NB4 (cell line): ENCODE measurements at regions not wholly inside any gene's neighbourhood (a gene's known extent, or its start where the extent isn't known, plus 50 kb on each side); places are given as distances from the start of the nearest gene placed in this dataset.

Source experiments
- MYC ChIP-seq: IDR thresholded peaks from 2 replicates; pipeline ENCODE4 v1.6.1; 2011; ENCODE audit warnings: low read depth, low read length
- POLR2A ChIP-seq: IDR thresholded peaks from 2 replicates; pipeline ENCODE4 v1.6.1; 2011; ENCODE audit warnings: mild to moderate bottlenecking; ENCODE audit not compliant: insufficient read length; ENCODE audit errors: extremely low read depth
- TF ChIP-seq, protein P1 (sequence below): IDR thresholded peaks from one replicate; pipeline ENCODE4 v1.5.1; 2012; ENCODE audit warnings: low read depth, low read length
- TF ChIP-seq, protein P2 (sequence below): IDR thresholded peaks from 2 replicates; pipeline ENCODE4 v1.6.1; 2011; ENCODE audit warnings: low read depth, low read length

DNA sequence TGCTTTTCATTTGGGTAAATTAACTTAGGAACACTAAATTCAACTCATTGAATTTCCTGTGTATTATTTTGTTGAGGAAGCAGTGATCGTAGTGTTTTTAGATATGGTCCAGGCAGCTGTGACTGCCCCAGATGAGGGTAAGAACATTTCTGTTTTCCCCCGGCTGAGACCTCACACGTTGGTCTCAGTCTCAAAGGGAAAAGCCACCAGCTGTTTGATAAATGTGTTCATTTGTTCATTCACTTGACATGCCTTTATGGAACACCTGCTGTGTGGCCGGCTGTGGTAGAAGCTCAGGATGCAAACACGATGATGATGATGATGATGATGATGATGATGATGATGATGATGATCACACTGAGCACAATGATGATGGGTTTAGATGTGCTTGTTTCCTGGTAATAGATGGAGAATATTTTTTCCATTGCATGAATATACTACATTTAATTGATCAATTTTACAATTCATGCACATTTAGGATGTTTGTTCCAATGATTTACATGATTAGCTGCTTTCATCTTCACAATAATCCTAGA is 125.6 kb upstream of the ZNF32 start:
- TF ChIP-seq POLR2A (no peak), MYC (no peak)
- TF ChIP-seq, protein P1, sequence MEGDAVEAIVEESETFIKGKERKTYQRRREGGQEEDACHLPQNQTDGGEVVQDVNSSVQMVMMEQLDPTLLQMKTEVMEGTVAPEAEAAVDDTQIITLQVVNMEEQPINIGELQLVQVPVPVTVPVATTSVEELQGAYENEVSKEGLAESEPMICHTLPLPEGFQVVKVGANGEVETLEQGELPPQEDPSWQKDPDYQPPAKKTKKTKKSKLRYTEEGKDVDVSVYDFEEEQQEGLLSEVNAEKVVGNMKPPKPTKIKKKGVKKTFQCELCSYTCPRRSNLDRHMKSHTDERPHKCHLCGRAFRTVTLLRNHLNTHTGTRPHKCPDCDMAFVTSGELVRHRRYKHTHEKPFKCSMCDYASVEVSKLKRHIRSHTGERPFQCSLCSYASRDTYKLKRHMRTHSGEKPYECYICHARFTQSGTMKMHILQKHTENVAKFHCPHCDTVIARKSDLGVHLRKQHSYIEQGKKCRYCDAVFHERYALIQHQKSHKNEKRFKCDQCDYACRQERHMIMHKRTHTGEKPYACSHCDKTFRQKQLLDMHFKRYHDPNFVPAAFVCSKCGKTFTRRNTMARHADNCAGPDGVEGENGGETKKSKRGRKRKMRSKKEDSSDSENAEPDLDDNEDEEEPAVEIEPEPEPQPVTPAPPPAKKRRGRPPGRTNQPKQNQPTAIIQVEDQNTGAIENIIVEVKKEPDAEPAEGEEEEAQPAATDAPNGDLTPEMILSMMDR: no peak
- TF ChIP-seq, protein P2, sequence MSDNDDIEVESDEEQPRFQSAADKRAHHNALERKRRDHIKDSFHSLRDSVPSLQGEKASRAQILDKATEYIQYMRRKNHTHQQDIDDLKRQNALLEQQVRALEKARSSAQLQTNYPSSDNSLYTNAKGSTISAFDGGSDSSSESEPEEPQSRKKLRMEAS: no peak
